Uterus (tissue), 2 donors: ENCODE measurements at regions not wholly inside any gene's neighbourhood (a gene's known extent, or its start where the extent isn't known, plus 50 kb on each side); places are given as distances from the start of the nearest gene placed in this dataset.

Experiments used
- POLR2A ChIP-seq, 2 donors: fragments of 450-650 bp; IDR thresholded peaks; one replicate each; pipeline ENCODE4 v1.6.1; 2016; ENCODE audit warnings: antibody characterized with exemption in 2 of 2, mild to moderate bottlenecking in 1 of 2, moderate library complexity in 1 of 2
- TF ChIP-seq, protein P1 (sequence below), 4 experiments: fragments of 200-600 bp in 2 of 4; fragments of 450-650 bp in 2 of 4; sonication (generic) in 2 of 4; IDR thresholded peaks; one replicate each; pipeline ENCODE4 v1.5.1; 2016 to 2019; ENCODE audit warnings: antibody characterized with exemption in 4 of 4, mild to moderate bottlenecking in 2 of 4, moderate library complexity in 1 of 4

DNA sequence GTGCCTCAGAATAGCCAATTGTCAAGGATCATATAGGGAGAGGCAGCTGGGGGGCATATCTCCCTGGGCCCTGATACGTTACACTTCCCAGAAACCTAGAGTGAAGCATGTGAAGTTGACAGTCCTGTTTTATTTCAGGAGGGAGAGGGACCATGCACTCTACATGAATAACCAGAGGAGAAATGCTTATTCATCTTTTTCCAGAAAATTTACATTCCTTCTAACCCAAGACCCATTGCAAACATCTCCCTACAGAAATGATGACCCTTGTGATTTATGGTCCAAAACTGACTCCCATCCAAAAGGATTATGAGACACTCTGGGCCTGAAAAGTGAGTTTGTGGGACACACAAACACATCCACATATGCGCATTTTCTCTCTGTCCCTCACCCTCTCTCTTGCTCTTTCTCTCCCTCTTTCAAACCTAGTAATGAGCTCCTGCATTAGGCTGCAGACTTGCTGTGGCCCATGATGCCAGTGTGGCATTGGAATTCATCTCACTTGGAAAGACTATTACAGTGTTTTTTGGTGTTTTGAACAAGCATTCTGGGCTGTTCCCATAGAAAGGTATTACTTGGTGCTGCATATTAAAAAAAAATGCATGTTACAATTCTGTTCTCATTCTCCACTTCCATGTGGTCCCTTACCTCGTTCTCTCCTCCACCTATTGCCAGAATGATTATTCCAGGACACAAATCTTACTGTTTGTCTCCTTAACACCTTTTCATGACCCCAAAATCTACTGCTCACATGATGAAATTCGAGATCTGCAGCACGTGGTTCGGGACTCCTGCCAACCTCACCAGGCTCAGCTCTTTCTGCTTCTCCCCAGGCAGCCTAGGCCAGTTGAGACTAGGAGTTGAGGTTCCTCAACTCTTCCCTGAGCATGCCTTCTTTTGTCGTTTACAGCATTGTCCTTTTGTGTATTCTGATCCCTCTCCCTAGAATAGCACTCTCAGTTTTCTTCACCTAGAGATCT lies 451.3 kb upstream of the KLF4 start:
- TF ChIP-seq POLR2A (IDR thresholded peaks at IDR 0.05): no peak
- TF ChIP-seq, protein P1, sequence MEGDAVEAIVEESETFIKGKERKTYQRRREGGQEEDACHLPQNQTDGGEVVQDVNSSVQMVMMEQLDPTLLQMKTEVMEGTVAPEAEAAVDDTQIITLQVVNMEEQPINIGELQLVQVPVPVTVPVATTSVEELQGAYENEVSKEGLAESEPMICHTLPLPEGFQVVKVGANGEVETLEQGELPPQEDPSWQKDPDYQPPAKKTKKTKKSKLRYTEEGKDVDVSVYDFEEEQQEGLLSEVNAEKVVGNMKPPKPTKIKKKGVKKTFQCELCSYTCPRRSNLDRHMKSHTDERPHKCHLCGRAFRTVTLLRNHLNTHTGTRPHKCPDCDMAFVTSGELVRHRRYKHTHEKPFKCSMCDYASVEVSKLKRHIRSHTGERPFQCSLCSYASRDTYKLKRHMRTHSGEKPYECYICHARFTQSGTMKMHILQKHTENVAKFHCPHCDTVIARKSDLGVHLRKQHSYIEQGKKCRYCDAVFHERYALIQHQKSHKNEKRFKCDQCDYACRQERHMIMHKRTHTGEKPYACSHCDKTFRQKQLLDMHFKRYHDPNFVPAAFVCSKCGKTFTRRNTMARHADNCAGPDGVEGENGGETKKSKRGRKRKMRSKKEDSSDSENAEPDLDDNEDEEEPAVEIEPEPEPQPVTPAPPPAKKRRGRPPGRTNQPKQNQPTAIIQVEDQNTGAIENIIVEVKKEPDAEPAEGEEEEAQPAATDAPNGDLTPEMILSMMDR (IDR thresholded peaks at IDR 0.05): no peak
